ENCODE measurements at regions not wholly inside any gene's neighbourhood (a gene's known extent, or its start where the extent isn't known, plus 50 kb on each side); places are given as distances from the start of the nearest gene placed in this dataset.
"Not testable (repeated sequence)": the region's sequence is repeated elsewhere in the genome, so short reads cannot be mapped to it uniquely, and the experiment has no call there.

- H3T11ph ChIP-seq (ENCODE audit: low read length); H2BK15ac ChIP-seq (ENCODE audit: low read depth, low read length); H3K27me3 Mint-ChIP-seq (ENCODE audit: low read depth); H2AK5ac ChIP-seq (ENCODE audit: insufficient read length, low read length); H3K9me3 Mint-ChIP-seq; H3K79me1 ChIP-seq (ENCODE audit: insufficient read depth, low read depth, low read length, poor library complexity, severe bottlenecking); H4K8ac ChIP-seq (replicated peaks; ENCODE audit: insufficient read length, low read depth, low read length); H4K20me1 ChIP-seq (ENCODE audit: control insufficient read depth, insufficient read depth, insufficient read length); H3K79me2 ChIP-seq (ENCODE audit: insufficient read depth, low read length); H3K23me2 ChIP-seq (ENCODE audit: insufficient read length, low read depth, low read length, poor library complexity, severe bottlenecking); H3K4ac ChIP-seq (ENCODE audit: low read depth, low read length); H3K9me3 ChIP-seq (ENCODE audit: control insufficient read depth, low read depth, low read length); H2BK20ac ChIP-seq (ENCODE audit: low read depth, low read length, poor library complexity, severe bottlenecking); H3K27ac ChIP-seq (ENCODE audit: insufficient read length, low read depth, low read length); H3K14ac ChIP-seq (ENCODE audit: insufficient read depth, low read length); DNase-seq; H3K18ac ChIP-seq (ENCODE audit: insufficient read length, low read depth, low read length); H2AFZ ChIP-seq (ENCODE audit: low read length); H3K4me3 Mint-ChIP-seq; H3K4me2 ChIP-seq (ENCODE audit: insufficient read depth, insufficient read length, low read length); H4K91ac ChIP-seq (ENCODE audit: insufficient read length, low read depth, low read length); H3K56ac ChIP-seq (ENCODE audit: insufficient read length, low read depth, low read length); H3K4me1 Mint-ChIP-seq; H2BK120ac ChIP-seq (ENCODE audit: low read depth, low read length, poor library complexity, severe bottlenecking); H3K23ac ChIP-seq (ENCODE audit: insufficient read length, low read depth, low read length); H3K4me1 ChIP-seq (ENCODE audit: insufficient read depth, low read length); H3K27me3 ChIP-seq (ENCODE audit: insufficient read depth, low read length); H3K9ac ChIP-seq (ENCODE audit: extremely low read depth, insufficient read length, low read length); H3K36me3 Mint-ChIP-seq (ENCODE audit: insufficient read depth in 1 of 3, low read depth in 3 of 3); H2BK5ac ChIP-seq (ENCODE audit: insufficient read length, low read length); H4K5ac ChIP-seq (ENCODE audit: insufficient read length, low read depth, low read length); H3K27ac Mint-ChIP-seq; H2BK12ac ChIP-seq (ENCODE audit: insufficient read length, low read depth, low read length): not testable (repeated sequence)
- TF ChIP-seq CTCF (conservative IDR thresholded peaks at IDR 0.05): peak; percentile 50; the same call in 2 of the 3 replicates
Observed at GRCh38 chr6:60477747-60478146, 1808.3 kb downstream of the KHDRBS2 start.

GRCh38 chr6:60473805-60474204, 1812.2 kb downstream of the KHDRBS2 start:
- H2BK120ac ChIP-seq (ENCODE audit: low read depth, low read length, poor library complexity, severe bottlenecking); H2BK5ac ChIP-seq (ENCODE audit: insufficient read length, low read length); H3K9ac ChIP-seq (ENCODE audit: extremely low read depth, insufficient read length, low read length); H3K4me1 Mint-ChIP-seq; H2AFZ ChIP-seq (ENCODE audit: low read length); H3K23me2 ChIP-seq (ENCODE audit: insufficient read length, low read depth, low read length, poor library complexity, severe bottlenecking); H3K27ac Mint-ChIP-seq; H3K79me1 ChIP-seq (ENCODE audit: insufficient read depth, low read depth, low read length, poor library complexity, severe bottlenecking); H2BK20ac ChIP-seq (ENCODE audit: low read depth, low read length, poor library complexity, severe bottlenecking); H3K4me2 ChIP-seq (ENCODE audit: insufficient read depth, insufficient read length, low read length); H3K36me3 Mint-ChIP-seq (ENCODE audit: insufficient read depth in 1 of 3, low read depth in 3 of 3); H3K23ac ChIP-seq (ENCODE audit: insufficient read length, low read depth, low read length); H4K20me1 ChIP-seq (ENCODE audit: control insufficient read depth, insufficient read depth, insufficient read length); H3K27ac ChIP-seq (ENCODE audit: insufficient read length, low read depth, low read length); H3K9me3 ChIP-seq (ENCODE audit: control insufficient read depth, low read depth, low read length); H3K27me3 Mint-ChIP-seq (ENCODE audit: low read depth); H4K8ac ChIP-seq (replicated peaks; ENCODE audit: insufficient read length, low read depth, low read length); H3K4me3 Mint-ChIP-seq; H2AK5ac ChIP-seq (ENCODE audit: insufficient read length, low read length); H4K91ac ChIP-seq (ENCODE audit: insufficient read length, low read depth, low read length); H3K79me2 ChIP-seq (ENCODE audit: insufficient read depth, low read length); H3K9me3 Mint-ChIP-seq; H3K4me1 ChIP-seq (ENCODE audit: insufficient read depth, low read length); H3K4ac ChIP-seq (ENCODE audit: low read depth, low read length); H3K56ac ChIP-seq (ENCODE audit: insufficient read length, low read depth, low read length); H4K5ac ChIP-seq (ENCODE audit: insufficient read length, low read depth, low read length); H3K18ac ChIP-seq (ENCODE audit: insufficient read length, low read depth, low read length); H3K27me3 ChIP-seq (ENCODE audit: insufficient read depth, low read length); H2BK12ac ChIP-seq (ENCODE audit: insufficient read length, low read depth, low read length); H3K14ac ChIP-seq (ENCODE audit: insufficient read depth, low read length); H3T11ph ChIP-seq (ENCODE audit: low read length); H2BK15ac ChIP-seq (ENCODE audit: low read depth, low read length); DNase-seq: not testable (repeated sequence)
- WGBS (ENCODE audit: extremely low coverage, insufficient read length, low lambda C conversion rate): no CpG with 5 or more reads among the region's 2 CpGs
